CD4-positive, alpha-beta memory T cell (primary cell): ENCODE measurements at regions not wholly inside any gene's neighbourhood (a gene's known extent, or its start where the extent isn't known, plus 50 kb on each side); places are given as distances from the start of the nearest gene placed in this dataset.

ENCODE experiments used
- CTCF ChIA-PET: fragments of 350-600 bp; sonication (Branson Sonifier 250); formaldehyde crosslinking; loops from one replicate; lab custom pipeline; 2021; ENCODE audit warnings: inconsistent platforms; ENCODE audit not compliant: partially characterized antibody; lab: Charles Lee
- POLR2A ChIA-PET: fragments of 350-600 bp; sonication (Branson Sonifier 250); formaldehyde crosslinking; loops from one replicate; lab custom pipeline; 2021; ENCODE audit not compliant: partially characterized antibody; lab: Charles Lee
- DNase-seq, 5 donors: peaks; one replicate each; pipeline versions ENCODE4 v3.0.0 to v3.0.0-alpha.2; 2020 to 2022; ENCODE audit warnings: mixed read lengths in 1 of 5
- H3K27ac ChIP-seq: one replicate; pipeline ENCODE4 v1.7.0; 2013; ENCODE audit warnings: low read depth, low read length
- H3K27me3 ChIP-seq: 2 replicates; pipeline ENCODE4 v1.7.0; 2013; ENCODE audit warnings: mild to moderate bottlenecking, low read length, moderate library complexity; ENCODE audit not compliant: insufficient read depth
- H3K36me3 ChIP-seq: 2 replicates; pipeline ENCODE4 v1.7.0; 2013; ENCODE audit warnings: mild to moderate bottlenecking, low read length, moderate library complexity; ENCODE audit not compliant: insufficient read depth
- H3K4me1 ChIP-seq: 2 replicates; pipeline ENCODE4 v1.7.0; 2013; ENCODE audit warnings: mild to moderate bottlenecking, low read length, moderate library complexity; ENCODE audit not compliant: insufficient read depth
- H3K4me3 ChIP-seq, 2 donors: one replicate each; pipeline ENCODE4 v1.7.0; 2013; ENCODE audit warnings: low read length in 2 of 2, mild to moderate bottlenecking in 1 of 2
- H3K9me3 ChIP-seq, 2 donors: one replicate each; pipeline ENCODE4 v1.7.0; 2013; ENCODE audit warnings: low read length in 2 of 2, control low read depth in 1 of 2; ENCODE audit not compliant: control insufficient read depth in 1 of 2
- H3K27ac Mint-ChIP-seq, 7 donors: one replicate each; pipeline ENCODE4 v1.8.0; 2020 to 2021; ENCODE audit warnings: mixed read lengths in 7 of 7, mild to moderate bottlenecking in 6 of 7, inconsistent platforms in 3 of 7, moderate library complexity in 3 of 7
- H3K27me3 Mint-ChIP-seq, 2 donors: one replicate each; pipeline ENCODE4 v1.8.0; 2020 to 2021; ENCODE audit warnings: mixed read lengths in 2 of 2
- H3K36me3 Mint-ChIP-seq, 2 donors: one replicate each; pipeline ENCODE4 v1.8.0; 2020 to 2021; ENCODE audit warnings: mixed read lengths in 2 of 2, inconsistent platforms in 1 of 2, mild to moderate bottlenecking in 1 of 2
- H3K4me1 Mint-ChIP-seq, 4 donors: one replicate each; pipeline ENCODE4 v1.8.0; 2020 to 2021; ENCODE audit warnings: mixed read lengths in 4 of 4, mild to moderate bottlenecking in 1 of 4
- H3K4me3 Mint-ChIP-seq, 8 donors: one replicate each; pipeline ENCODE4 v1.8.0; 2020 to 2021; ENCODE audit warnings: mixed read lengths in 8 of 8, mild to moderate bottlenecking in 7 of 8, moderate library complexity in 6 of 8, inconsistent platforms in 3 of 8
- H3K9me3 Mint-ChIP-seq, 8 donors: one replicate each; pipeline ENCODE4 v1.8.0; 2020 to 2021; ENCODE audit warnings: mixed read lengths in 8 of 8, mild to moderate bottlenecking in 5 of 8, inconsistent platforms in 3 of 8, moderate library complexity in 1 of 8
- intact Hi-C: fragments of 100-400 bp; cut with micrococcal nuclease; formaldehyde crosslinking; loops from one replicate; pipeline ENCODE4 v1.15.1; 2023

GRCh38 chr4:128341634-128342033, 54.0 kb upstream of the PGRMC2 start:
- Mint-ChIP-seq H3K4me3 (no peak overlapping the region), H3K4me1 (no peaks in the 10 kb centered on the region), H3K9me3 (peaks cover 0 to 2% (median 0%) of the 10 kb centered on the region in 8 donors), H3K36me3 (no peaks in the 10 kb centered on the region), H3K27me3 (no peaks in the 10 kb centered on the region), H3K27ac (no peak overlapping the region)
- no peak overlapping the region for H3K4me3 ChIP-seq
- H3K27me3 ChIP-seq, result no peaks in the 10 kb centered on the region
- H3K9me3 ChIP-seq, result no peaks in the 10 kb centered on the region
- ChIA-PET CTCF (no interaction called here), POLR2A (no interaction called here)
- no peaks in the 10 kb centered on the region for H3K4me1 ChIP-seq
- no peak for DNase-seq
- intact Hi-C loops, result no loop called here
- H3K27ac ChIP-seq, result no peak overlapping the region
- H3K36me3 ChIP-seq, result no peaks in the 10 kb centered on the region

GRCh38 chr4:128338634-128339355, 51.2 kb upstream of the PGRMC2 start:
- no peaks in the 10 kb centered on the region for H3K4me1 Mint-ChIP-seq
- intact Hi-C loops, result no loop called here
- H3K4me3 ChIP-seq, result no peak overlapping the region
- H3K27ac ChIP-seq, result no peak overlapping the region
- no peaks in the 10 kb centered on the region for H3K36me3 ChIP-seq
- no peak for DNase-seq
- H3K4me3 Mint-ChIP-seq, result no peak overlapping the region
- ChIA-PET CTCF (interaction anchor here (1.5 kb wide), 1 partner anchor 118 kb away, joined by 3 read pairs; no protein-coding TSS in a partner anchor), POLR2A (interaction anchor here (0.7 kb wide), 1 partner anchor 230 kb away, joined by 4 read pairs; no protein-coding TSS in a partner anchor)
- H3K27ac Mint-ChIP-seq, result no peak overlapping the region
- no peaks in the 10 kb centered on the region for H3K27me3 Mint-ChIP-seq
- H3K36me3 Mint-ChIP-seq, result no peaks in the 10 kb centered on the region
- H3K27me3 ChIP-seq, result no peaks in the 10 kb centered on the region
- H3K9me3 ChIP-seq, result no peaks in the 10 kb centered on the region
- peaks cover 0 to 2% (median 0%) of the 10 kb centered on the region in 8 donors for H3K9me3 Mint-ChIP-seq
- no peaks in the 10 kb centered on the region for H3K4me1 ChIP-seq

- ChIA-PET POLR2A (no interaction called here), CTCF (interaction anchor here (1.5 kb wide), 1 partner anchor 118 kb away, joined by 3 read pairs; no protein-coding TSS in a partner anchor)
- peaks cover 0 to 2% (median 0%) of the 10 kb centered on the region in 8 donors for H3K9me3 Mint-ChIP-seq
- Histone ChIP-seq H3K9me3 (no peaks in the 10 kb centered on the region), H3K27ac (no peak overlapping the region), H3K4me1 (no peaks in the 10 kb centered on the region), H3K27me3 (no peaks in the 10 kb centered on the region), H3K4me3 (no peak overlapping the region), H3K36me3 (no peaks in the 10 kb centered on the region)
- intact Hi-C loops, result no loop called here
- no peak for DNase-seq
- H3K36me3 Mint-ChIP-seq, result no peaks in the 10 kb centered on the region
- H3K4me1 Mint-ChIP-seq, result no peaks in the 10 kb centered on the region
- no peaks in the 10 kb centered on the region for H3K27me3 Mint-ChIP-seq
- no peak overlapping the region for H3K27ac Mint-ChIP-seq
- H3K4me3 Mint-ChIP-seq, result no peak overlapping the region
Measured at GRCh38 chr4:128337863-128338262, 50.2 kb upstream of the PGRMC2 start.
